Ishikawa (cell line): ENCODE measurements at regions not wholly inside any gene's neighbourhood (a gene's known extent, or its start where the extent isn't known, plus 50 kb on each side); places are given as distances from the start of the nearest gene placed in this dataset.

Experiments
- CREB1 ChIP-seq: IDR thresholded peaks from 2 replicates; pipeline ENCODE4 v1.6.1; 2012; ENCODE audit warnings: low read depth
- EGR1 ChIP-seq: IDR thresholded peaks from 2 replicates; pipeline ENCODE4 v1.6.1; 2012
- FOXM1 ChIP-seq: IDR thresholded peaks from 2 replicates; pipeline ENCODE4 v1.6.1; 2012; ENCODE audit warnings: low read depth, borderline replicate concordance
- MAX ChIP-seq: IDR thresholded peaks from 2 replicates; pipeline ENCODE4 v1.6.1; 2012
- RAD21 ChIP-seq: IDR thresholded peaks from 2 replicates; pipeline ENCODE4 v1.6.1; 2012; ENCODE audit warnings: low read depth
- TAF1 ChIP-seq: IDR thresholded peaks from 2 replicates; pipeline ENCODE4 v1.6.1; 2012; ENCODE audit warnings: low read depth, mild to moderate bottlenecking
- YY1 ChIP-seq: IDR thresholded peaks from 2 replicates; pipeline ENCODE4 v1.6.1; 2012; ENCODE audit warnings: low read depth

DNA sequence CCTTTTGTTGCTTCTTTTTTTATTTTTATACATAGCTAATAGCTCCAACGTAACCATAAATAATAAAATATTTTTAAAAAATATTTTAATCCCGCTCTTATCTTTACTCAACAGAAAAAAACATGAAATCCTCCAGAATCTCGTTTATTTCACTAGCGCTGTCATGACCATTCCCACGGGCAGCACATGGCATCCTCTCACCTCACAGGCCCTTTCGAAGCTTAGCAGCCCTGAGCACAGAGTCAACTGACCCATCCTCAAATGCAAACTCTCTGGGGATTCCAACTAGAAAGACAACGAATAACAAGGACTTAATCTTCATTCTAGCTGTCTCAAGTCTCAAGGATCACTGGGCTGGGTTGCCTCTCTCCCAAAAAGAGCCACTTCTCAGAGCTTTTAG is 285.9 kb upstream of the PPARGC1A start:
- no peak for TF ChIP-seq TAF1
- TF ChIP-seq FOXM1, result no peak
- TF ChIP-seq EGR1, result no peak
- no peak for TF ChIP-seq YY1
- no peak for TF ChIP-seq CREB1
- no peak for TF ChIP-seq RAD21
- TF ChIP-seq MAX, result no peak
